GM21723 (cell line): ENCODE measurements at regions not wholly inside any gene's neighbourhood (a gene's known extent, or its start where the extent isn't known, plus 50 kb on each side); places are given as distances from the start of the nearest gene placed in this dataset.

Source experiments
- ATAC-seq: cut with Tn5 transposase; IDR thresholded peaks from one replicate; pipeline ENCODE4 v1.9.1; 2021; ENCODE audit warnings: mild to moderate bottlenecking, moderate library complexity; ENCODE audit not compliant: unreplicated experiment

DNA sequence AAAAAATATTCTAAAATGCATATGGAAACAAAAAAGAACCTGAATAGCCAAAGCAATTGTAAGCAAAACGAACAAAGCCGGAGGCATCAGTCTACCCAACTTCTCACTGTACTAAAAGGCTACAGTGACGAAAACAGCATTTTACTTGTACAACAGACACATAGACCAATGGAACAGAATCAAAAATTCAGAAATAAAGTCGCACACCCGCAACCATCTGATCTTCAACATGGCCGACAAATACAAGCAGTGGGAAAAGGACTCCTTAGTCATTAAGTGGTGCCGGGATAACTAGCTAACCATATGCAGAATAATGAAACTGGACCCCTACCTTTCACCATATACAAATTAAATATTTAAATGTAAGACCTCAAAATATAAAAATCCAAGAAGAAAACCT, 203.9 kb upstream of the PPFIA2 start:
- ATAC-seq, result no peak

DNA sequence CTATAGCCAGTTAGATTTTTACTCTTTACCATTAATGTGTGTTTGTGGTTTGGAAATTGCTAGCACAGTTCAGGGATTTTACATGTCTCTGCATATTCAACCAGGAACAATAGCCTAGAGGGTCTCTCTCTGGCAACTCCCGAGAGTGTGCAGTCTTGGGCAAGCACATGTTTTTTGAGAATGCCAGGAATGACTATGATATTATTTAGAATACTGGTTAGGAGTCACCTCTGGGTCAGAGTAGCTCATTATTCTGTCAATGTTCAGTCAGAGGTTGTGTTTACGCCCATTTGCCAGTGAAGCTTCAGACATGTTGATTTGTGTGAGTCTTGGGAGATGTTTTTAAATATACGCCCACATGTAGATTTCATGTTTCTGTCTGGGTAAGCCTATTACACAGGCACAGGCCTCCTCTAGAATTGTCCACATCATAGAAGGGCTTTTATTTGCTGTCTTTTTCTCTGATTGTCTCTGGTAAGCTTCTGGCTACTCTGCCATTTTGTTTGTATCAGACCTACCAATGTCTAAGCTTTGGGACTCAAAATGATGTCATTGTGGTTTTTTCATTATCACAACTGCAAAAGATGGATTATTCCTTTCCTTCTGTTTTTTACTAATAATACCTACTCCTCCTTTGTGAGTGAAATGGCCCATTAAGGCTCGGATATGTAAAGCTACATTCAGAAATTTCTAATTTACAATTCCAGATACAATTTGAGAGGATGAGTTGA, 203.1 kb upstream of the PPFIA2 start:
- ATAC-seq, result no peak

DNA sequence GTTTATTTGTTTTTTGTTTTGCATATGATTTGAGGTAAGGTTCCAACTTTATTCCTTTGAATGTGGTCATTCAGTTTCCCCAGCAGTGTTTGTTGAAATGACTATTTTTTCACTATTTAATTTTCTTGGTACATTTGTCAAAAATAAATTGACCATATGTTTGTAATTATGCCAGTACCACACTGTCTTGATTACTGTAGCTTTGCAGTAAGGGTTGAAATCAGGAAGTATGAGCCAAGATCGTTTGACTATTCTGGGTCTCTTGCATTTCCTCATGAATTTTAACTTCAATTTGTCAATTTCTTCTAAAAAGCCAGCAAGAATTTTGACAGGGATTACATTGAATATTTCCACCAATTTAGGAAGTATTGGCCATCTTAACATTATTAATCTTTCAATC, 199.3 kb upstream of the PPFIA2 start:
- no peak for ATAC-seq

DNA sequence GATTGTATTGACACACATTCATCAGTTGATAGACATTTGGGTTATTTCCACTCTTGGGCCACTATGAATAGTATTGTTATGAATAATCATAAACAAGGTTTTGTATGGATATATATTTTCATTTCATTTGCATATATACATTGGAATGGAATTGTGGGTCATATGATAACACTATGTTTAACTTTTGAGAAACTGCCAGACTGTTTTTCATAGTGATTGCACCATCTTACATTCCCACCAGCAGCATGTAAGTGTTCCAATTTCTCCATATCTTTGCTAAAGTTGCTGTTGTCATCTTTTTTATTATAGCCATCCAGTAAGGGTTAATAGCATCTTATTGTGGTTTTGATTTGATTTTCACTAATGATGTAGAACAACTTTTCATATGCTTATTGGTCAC, 198.5 kb upstream of the PPFIA2 start:
- no peak for ATAC-seq

DNA sequence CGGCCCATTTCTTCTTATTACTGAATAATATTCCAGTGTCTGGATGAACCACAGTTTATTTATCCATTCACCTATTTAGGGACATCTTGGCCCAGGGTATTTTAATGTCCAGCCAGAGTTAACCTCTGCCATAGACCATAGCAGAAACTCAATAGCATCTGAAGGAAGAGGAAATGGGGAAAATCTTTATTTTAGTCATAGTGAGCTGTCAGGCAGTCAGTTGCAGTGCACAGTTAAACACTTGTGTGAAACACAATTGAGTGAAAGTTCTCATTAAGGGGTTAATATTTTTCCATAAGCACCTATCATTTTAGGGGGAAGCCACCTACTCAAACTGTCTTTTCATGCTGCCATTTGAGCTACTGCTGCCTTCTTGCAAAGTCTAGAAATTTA, 197.3 kb upstream of the PPFIA2 start:
- no peak for ATAC-seq

DNA sequence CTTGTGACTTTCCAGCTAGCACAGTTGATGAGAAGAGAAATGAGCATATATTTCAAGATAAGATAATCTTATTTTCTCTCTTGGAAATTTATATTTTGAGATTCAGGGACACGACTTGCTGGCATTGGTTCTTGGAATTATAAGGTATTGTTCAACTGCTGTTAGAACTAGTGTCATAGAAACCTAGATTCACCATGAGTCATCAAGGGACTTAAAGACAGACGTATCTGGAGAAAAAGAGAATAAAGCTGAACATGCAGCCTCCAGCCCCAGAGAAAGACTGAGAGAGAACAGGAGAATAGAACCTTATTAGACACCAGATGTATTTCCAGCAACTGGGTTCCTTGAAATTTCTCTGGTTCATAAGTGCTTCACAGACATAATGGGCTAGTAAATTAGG, 194.4 kb upstream of the PPFIA2 start:
- ATAC-seq, result no peak

DNA sequence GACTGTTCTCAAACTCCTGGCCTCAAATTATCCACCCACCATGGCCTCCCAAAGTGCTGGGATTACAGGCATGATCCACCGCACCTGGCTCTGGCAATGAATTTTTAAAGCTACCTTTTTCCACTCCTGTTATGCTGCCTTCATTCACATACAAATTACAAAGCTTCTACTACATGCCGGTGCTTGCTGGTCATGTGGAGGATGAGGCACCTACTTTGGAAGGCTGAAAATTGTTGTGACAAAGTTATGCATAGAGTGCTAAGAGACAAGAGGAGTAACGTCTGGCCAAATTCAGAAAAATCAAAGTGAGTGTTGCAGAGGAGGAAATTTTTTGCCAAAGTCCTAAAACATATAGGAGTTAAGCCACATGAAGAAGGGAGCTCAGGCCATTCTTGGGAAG, 191.7 kb upstream of the PPFIA2 start:
- no peak for ATAC-seq

DNA sequence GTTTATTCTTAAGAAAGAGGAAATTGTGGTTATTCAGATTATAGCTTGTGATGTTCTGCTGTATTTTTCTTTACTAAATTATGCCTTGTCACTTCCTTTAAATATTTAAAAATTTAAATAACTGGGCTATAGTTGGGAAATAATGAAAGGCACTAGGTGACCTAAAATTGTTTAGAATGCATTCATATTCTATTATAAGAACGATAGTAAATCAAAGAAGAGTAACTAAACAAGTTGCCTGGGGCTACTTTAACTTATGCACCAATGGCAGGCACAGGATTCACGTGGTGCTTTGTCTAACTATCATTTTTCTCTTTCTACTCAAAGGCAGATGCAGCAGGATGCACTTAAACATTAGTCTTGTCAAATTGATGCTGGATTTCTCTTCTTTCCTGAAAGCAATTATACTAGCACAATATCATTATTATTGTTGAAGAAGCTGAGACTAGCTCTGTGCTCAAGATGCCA, 190.7 kb upstream of the PPFIA2 start:
- no peak for ATAC-seq

DNA sequence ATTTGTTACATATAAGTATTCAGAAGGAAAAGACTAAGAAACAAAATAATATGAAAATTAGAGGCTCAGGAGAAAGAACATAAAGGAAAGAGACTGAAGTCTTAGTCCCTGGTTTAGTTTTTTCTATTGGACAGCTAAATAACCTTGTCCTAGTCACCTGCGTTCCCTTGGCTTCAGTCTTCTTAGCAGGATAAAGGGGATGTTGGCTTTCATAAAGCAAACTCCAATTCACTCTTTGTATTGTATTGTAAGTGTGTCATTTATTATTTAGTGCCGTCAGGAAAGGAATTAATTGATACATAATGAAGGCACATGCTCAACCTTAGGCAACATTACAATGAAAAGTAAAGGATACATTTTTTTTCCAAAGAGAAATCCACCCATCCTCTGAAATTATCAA, 190.3 kb upstream of the PPFIA2 start:
- ATAC-seq, result no peak

DNA sequence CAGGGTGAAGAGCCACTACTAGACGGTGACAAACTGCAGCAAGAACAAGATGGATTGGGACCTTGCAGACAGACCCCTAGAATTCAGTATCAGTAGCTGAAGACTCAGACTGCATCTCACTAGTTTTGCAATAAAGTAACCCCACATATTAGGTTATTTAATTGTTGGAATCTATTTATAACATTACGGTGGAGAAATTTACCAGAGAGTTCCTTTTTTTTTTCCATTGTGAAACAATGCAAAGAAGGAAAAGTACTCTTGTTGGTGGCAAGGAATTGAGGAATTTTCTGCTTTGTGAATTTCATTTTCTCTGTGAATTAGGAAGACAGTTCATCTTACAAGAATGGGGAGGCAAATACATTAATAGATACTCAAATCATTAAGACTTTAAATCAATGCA, 185.7 kb upstream of the PPFIA2 start:
- ATAC-seq, result no peak

DNA sequence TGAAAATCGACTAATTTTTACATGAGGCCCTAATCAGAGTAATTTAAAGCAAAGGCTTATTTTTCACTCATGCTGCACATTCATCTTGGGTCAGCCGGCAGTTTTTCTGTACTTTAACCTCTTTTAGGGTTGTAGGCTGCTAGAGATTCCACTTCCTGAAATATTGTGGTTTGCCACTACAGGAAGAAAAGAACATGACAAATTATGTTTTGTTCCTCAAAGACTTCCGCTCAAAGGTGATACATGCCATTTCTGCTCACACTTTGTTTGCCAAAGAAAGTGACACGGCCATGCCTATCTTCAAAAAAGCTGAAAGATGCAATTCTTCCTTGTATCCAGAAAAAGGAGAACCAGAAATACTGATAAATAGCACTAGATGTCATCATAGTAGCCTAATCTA, 183.4 kb upstream of the PPFIA2 start:
- ATAC-seq, result no peak

DNA sequence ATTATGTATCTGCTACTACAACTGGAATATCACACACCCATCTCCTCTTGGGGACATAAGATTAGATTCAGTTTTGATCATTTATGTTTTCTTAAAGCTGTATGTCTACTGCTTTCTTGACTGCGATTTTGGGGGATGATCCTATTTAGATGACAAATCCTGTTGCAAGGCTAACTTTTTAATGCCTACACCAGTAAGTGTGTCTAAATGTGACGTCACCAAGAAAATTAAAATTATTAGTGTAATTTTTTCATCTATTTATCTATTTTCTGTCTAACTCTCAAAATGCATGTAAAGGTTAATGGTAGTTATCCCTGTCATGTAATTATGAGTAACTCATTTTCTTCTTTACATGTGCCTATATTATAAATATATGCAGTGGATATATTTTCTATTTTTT, 170.9 kb upstream of the PPFIA2 start:
- ATAC-seq, result no peak

DNA sequence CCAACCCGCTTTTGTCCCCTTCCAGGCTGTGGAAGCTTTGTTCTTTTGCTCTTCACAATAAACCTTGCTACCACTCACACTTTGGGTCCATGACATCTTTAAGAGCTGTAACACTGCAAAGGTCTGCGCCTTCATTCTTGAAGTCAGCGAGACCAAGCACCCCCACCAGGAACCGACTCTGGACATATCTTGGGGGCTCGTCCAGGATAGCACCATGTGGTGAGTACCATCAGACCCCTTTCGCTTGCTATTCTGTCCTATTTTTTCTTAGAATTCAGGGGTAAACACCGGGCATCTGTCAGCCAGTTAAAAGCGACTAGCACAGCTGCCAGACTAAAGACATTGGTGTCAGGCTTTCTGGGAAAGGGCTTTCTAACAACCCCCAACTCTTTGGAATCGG, 137.6 kb upstream of the PPFIA2 start:
- no peak for ATAC-seq

DNA sequence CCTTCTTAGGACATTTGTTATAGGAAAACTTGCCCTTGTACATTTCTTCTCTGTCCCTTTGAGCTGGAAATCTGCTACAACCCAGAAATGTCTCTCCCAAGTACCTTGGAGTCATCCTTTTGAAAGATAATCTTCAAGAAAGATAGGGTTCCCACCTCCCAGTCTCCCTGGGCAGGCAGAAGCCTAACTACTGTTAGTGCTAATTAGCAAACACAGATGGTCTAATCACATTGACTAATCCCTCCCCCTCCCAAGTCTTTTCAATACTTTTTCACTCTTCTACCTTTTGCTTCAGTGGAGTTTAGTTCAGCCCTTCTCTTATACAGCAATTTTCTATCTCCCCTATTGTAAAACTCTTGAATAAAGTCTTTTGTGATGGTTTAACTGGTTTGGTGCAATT, 129.8 kb upstream of the PPFIA2 start:
- no peak for ATAC-seq

DNA sequence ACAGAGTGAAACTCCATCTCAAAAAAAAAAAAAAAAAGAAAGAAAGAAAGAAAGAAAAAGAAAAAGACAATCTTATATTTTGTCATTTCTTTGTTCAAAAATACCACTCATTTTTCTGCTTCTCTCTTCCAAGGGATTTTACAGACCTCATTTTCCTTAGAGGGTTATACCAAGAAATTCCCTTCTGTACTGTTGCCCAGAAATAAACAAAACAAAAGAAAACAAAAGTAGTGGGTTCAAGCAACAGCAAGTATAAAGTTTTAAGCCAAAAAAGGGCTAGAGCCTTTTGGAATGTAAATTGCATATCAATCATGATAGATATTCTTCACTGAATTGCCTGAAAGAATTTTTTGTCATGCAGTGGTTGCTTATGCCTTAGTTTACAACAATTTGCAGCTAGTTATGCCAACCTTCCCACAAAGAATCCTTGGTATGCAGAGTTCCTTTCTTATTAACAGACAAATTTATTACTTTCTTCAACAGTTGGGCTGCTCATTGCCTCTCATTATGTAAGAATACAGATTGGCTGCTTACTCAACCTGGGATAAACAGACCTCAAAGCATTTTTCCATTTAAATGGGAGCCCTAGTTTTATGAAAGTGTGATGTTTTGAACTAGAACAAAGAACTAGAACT, 129.1 kb upstream of the PPFIA2 start:
- ATAC-seq, result no peak

DNA sequence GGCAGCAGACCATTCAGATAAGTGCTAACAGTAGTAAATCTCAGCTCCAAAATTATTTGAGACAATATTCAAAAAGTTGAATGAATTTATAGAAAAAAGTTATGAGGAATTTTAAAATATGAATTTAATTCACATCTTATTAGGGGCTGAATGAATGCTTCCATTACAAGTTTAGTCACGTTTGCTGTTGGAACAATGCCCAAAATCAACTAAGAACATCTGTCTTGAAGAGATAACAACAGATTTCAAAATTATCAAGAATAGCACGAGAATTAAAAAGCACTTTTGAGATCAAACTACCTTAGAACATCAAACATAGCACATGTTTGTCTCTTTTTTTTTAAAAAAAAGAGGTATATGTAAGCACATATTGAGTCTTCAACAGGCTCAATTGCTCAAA, 115.4 kb upstream of the PPFIA2 start:
- no peak for ATAC-seq

DNA sequence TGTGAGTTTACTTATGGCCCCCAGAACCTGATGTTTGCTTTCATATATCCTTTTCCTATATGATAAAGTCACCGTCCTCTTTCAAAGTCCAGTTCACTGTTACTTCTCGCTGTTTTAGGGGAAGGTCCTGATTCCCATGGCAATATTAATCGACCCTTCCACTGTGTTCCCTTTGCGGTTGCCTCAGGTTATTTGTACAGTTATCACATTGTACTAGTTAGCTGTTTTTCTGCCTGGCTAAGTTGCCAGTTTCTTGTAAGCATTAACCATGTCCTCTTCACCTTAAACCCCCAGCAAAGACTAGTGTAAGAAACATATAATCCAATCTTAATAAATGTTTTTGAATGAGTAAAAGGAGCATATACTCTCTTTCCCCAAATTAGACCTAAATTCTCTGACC, 115.0 kb upstream of the PPFIA2 start:
- no peak for ATAC-seq

DNA sequence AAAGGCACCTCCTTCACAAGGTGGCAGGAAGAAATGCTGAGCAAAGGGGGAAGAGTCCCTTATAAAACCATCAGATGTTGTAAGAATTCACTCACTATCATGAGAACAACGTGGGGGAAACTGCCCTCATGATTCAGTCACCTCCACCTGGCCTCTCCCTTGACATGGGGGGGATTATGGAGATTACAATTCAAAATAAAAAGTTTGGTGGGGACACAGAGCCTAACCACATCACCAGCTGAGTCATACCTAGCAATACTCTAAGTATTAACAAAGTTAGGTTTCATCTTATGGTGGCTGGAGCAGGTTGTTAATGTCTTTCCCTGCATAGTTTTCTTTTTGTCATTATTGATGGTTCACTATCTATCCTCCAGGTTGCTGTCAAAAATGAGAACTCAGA, 113.2 kb upstream of the PPFIA2 start:
- ATAC-seq, result no peak

DNA sequence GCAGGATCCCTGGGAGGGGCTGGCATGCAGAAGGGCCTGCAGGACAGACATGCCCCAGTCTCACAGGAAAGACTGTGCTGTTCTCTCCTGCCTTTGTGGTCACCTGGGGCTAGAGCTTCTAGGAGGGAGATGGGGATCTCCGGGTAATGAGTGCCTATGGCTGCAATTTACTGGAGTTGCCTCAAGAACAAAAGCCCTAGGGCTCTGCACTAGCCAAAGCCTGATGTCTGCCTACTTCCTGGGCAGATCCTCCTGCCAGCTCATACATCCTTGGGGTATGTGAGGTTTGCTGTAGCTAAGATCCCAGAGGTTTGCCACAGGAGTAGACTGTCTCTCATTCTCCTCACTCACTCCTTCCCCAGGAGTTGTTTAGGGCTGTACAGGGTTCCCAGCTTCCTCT, 106.9 kb upstream of the PPFIA2 start:
- ATAC-seq, result no peak

DNA sequence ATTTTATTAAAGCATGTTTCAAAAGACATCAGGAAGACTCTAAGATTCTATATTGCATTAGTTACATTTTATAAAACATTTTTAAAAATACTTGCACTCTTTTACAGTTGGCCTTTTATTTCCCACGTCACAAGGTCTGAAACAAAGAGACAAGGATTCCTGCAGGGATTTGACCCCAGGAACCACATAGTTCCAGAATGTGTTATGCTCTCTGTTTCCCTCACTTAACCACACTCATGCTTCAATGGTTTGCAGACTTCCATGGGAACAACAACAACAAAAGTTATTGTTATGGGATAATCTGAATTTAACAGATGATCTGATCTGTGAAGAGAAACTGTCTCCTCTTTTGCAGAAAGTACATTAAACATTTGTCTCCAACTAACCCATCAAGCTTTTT, 104.3 kb upstream of the PPFIA2 start:
- no peak for ATAC-seq

DNA sequence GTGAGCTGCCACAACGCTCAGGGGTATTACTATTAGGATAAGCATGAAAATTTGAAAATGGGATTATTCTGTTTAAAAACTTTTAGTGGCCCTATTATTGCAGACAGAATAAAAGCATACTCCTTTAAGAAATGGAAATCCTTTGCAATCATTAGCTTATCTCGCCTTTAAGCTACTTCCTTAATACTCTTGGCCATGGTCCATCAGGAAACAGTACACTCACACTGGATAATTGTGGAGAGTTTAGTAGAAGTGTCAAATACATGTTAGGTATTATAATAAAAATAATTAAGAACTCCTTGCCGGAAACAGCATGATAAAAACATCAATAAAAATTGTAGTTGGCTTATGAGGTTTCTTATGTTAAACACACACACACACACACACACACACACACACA, 100.4 kb upstream of the PPFIA2 start:
- no peak for ATAC-seq

DNA sequence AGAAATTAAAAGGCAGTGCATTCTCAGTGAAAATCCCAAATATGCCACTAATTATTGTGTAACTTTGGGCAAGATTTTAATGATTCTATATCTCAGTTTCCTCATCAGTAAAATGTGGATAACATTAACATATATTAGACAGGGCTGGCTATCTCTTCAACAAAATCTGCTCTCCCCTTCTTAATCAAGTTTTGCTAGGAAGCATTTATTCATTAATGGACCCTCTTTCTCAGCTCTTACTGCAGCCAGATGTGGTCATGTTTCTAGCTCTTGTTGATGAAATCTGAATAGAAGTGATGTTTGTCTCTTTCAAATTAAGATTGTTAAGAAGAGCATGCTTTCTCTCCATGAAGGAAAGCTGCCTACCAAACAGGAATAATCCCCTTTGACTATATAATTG, 84.4 kb upstream of the PPFIA2 start:
- no peak for ATAC-seq

DNA sequence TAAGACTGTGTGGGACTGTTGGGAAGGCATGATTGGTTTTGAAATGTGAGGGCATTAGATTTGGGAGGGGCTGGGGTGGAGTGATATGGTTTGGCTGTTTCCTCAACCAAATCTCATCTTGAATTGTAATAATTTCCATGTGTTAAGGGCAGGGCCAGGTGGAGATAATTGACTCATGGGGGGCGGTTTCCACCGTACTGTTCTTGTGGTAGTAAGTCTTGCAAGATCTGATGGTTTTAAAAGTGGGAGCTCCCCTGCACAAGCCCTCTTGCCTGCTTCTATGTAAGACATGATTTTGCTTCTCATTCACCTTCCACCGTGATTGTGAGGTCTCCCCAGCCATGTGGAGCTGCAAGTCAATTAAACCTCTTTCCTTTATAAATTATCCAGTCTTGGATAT, 76.6 kb upstream of the PPFIA2 start:
- no peak for ATAC-seq
